ENCODE measurements at regions not wholly inside any gene's neighbourhood (a gene's known extent, or its start where the extent isn't known, plus 50 kb on each side); places are given as distances from the start of the nearest gene placed in this dataset.

DNA sequence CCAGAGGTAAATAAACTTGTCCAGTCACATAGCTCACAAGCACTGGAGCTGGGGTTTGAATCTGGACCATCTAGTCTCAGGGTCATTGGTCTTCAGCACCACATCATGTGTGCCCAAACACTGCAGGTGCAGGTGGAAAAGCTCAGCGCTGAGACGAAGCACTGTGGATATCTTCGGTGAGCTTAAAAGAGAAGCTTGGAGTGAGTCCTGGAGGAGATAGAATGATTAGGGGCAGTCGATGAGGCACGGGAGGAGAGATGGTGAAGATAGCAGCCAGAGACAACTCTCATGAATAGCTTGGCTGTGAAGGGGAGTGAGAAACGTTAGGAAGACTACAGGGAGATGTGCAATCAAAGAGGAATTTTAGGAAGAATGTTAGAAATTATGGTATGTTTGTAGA, 389.3 kb downstream of the FGF9 start:
- no peak overlapping the region for H3K56ac ChIP-seq (ENCODE audit: insufficient read length, low read depth, low read length)
- no peak overlapping the region for H2BK12ac ChIP-seq (ENCODE audit: insufficient read length, low read depth, low read length)
- no peak overlapping the region for H4K91ac ChIP-seq (ENCODE audit: insufficient read length, low read depth, low read length)
- H2BK120ac ChIP-seq (ENCODE audit: low read depth, low read length, poor library complexity, severe bottlenecking): no peak overlapping the region
- no peaks in the 10 kb centered on the region for H4K20me1 ChIP-seq (ENCODE audit: control insufficient read depth, insufficient read depth, insufficient read length)
- H3K27ac ChIP-seq (ENCODE audit: insufficient read length, low read depth, low read length): no peak overlapping the region
- H2BK20ac ChIP-seq (ENCODE audit: low read depth, low read length, poor library complexity, severe bottlenecking): no peak overlapping the region
- peaks cover 9% of the 10 kb centered on the region for H3K4me1 ChIP-seq (ENCODE audit: insufficient read depth, low read length)
- H3K4ac ChIP-seq (ENCODE audit: low read depth, low read length): no peak overlapping the region
- no peak overlapping the region for H3K23ac ChIP-seq (ENCODE audit: insufficient read length, low read depth, low read length)
- H3K4me2 ChIP-seq (ENCODE audit: insufficient read depth, insufficient read length, low read length): no peak overlapping the region
- 100% methylated on average over 1 of the region's 6 CpGs for WGBS (ENCODE audit: extremely low coverage, insufficient read length, low lambda C conversion rate)
- TF ChIP-seq, protein P1, sequence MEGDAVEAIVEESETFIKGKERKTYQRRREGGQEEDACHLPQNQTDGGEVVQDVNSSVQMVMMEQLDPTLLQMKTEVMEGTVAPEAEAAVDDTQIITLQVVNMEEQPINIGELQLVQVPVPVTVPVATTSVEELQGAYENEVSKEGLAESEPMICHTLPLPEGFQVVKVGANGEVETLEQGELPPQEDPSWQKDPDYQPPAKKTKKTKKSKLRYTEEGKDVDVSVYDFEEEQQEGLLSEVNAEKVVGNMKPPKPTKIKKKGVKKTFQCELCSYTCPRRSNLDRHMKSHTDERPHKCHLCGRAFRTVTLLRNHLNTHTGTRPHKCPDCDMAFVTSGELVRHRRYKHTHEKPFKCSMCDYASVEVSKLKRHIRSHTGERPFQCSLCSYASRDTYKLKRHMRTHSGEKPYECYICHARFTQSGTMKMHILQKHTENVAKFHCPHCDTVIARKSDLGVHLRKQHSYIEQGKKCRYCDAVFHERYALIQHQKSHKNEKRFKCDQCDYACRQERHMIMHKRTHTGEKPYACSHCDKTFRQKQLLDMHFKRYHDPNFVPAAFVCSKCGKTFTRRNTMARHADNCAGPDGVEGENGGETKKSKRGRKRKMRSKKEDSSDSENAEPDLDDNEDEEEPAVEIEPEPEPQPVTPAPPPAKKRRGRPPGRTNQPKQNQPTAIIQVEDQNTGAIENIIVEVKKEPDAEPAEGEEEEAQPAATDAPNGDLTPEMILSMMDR (conservative IDR thresholded peaks at IDR 0.05): no peak
- no peaks in the 10 kb centered on the region for H3K23me2 ChIP-seq (ENCODE audit: insufficient read length, low read depth, low read length, poor library complexity, severe bottlenecking)
- H3K27ac Mint-ChIP-seq: no peak overlapping the region
- peaks cover 20 to 21% of the 10 kb centered on the region in 2 experiments for H3K4me1 Mint-ChIP-seq
- H3K18ac ChIP-seq (ENCODE audit: insufficient read length, low read depth, low read length): no peak overlapping the region
- no peaks in the 10 kb centered on the region for H3K79me1 ChIP-seq (ENCODE audit: insufficient read depth, low read depth, low read length, poor library complexity, severe bottlenecking)
- no peak overlapping the region for H2AK5ac ChIP-seq (ENCODE audit: insufficient read length, low read length)
- H3K27me3 Mint-ChIP-seq (ENCODE audit: low read depth): peaks cover 6% of the 10 kb centered on the region
- no peaks in the 10 kb centered on the region for H3K9me3 ChIP-seq (ENCODE audit: control insufficient read depth, low read depth, low read length)
- no peak overlapping the region for H2BK5ac ChIP-seq (ENCODE audit: insufficient read length, low read length)
- H3K14ac ChIP-seq (ENCODE audit: insufficient read depth, low read length): no peak overlapping the region
- no peak overlapping the region for H2BK15ac ChIP-seq (ENCODE audit: low read depth, low read length)
- no peaks in the 10 kb centered on the region for H3K36me3 Mint-ChIP-seq (ENCODE audit: insufficient read depth in 1 of 3, low read depth in 3 of 3)
- H3K4me3 Mint-ChIP-seq: no peak overlapping the region; a peak in 1 of 5 replicates
- no peak overlapping the region for H3T11ph ChIP-seq (ENCODE audit: low read length)
- H4K8ac ChIP-seq (replicated peaks; ENCODE audit: insufficient read length, low read depth, low read length): no peak overlapping the region
- no peaks in the 10 kb centered on the region for H3K27me3 ChIP-seq (ENCODE audit: insufficient read depth, low read length)
- no peak overlapping the region for H3K9ac ChIP-seq (ENCODE audit: extremely low read depth, insufficient read length, low read length)
- no peak overlapping the region for H2AFZ ChIP-seq (ENCODE audit: low read length)
- no peak overlapping the region for H4K5ac ChIP-seq (ENCODE audit: insufficient read length, low read depth, low read length)
- no peaks in the 10 kb centered on the region for H3K79me2 ChIP-seq (ENCODE audit: insufficient read depth, low read length)
- DNase-seq: no peak
- peaks cover 0 to 2% of the 10 kb centered on the region in 2 experiments; a peak in 1 of 5 replicates for H3K9me3 Mint-ChIP-seq
